Mesenchymal stem cell (in vitro differentiated cells and primary cell): ENCODE measurements at regions not wholly inside any gene's neighbourhood (a gene's known extent, or its start where the extent isn't known, plus 50 kb on each side); places are given as distances from the start of the nearest gene placed in this dataset.
"Not testable (repeated sequence)": the region's sequence is repeated elsewhere in the genome, so short reads cannot be mapped to it uniquely, and the experiment has no call there.

Source experiments
- DNase-seq: peaks from one replicate; pipeline ENCODE4 v3.0.0-alpha.2; 2013
- H2AFZ ChIP-seq: one replicate; pipeline ENCODE4 v1.6.1; 2013; ENCODE audit warnings: low read depth, mild to moderate bottlenecking, control low read depth, inconsistent platforms, low read length, moderate library complexity
- H2AK5ac ChIP-seq: 2 replicates; pipeline ENCODE4 v1.6.1; 2013; ENCODE audit warnings: low read length, moderate library complexity, mild to moderate bottlenecking, inconsistent platforms; ENCODE audit not compliant: severe bottlenecking
- H2BK120ac ChIP-seq: one replicate; pipeline ENCODE4 v1.6.1; 2013; ENCODE audit warnings: low read depth, mild to moderate bottlenecking, inconsistent platforms, low read length, moderate library complexity
- H2BK12ac ChIP-seq, 2 experiments: one replicate each; pipeline ENCODE4 v1.6.1; 2013; ENCODE audit warnings: inconsistent platforms in 2 of 2, low read length in 2 of 2, mild to moderate bottlenecking in 2 of 2, moderate library complexity in 2 of 2, control low read depth in 1 of 2
- H2BK15ac ChIP-seq: one replicate; pipeline ENCODE4 v1.6.1; 2013; ENCODE audit warnings: mild to moderate bottlenecking, low read depth, inconsistent platforms; ENCODE audit not compliant: poor library complexity, severe bottlenecking
- H2BK5ac ChIP-seq: 2 replicates; pipeline ENCODE4 v1.6.1; 2013; ENCODE audit warnings: low read depth, mild to moderate bottlenecking, low read length, control low read depth, inconsistent platforms; ENCODE audit not compliant: poor library complexity, severe bottlenecking
- H3K14ac ChIP-seq, 2 experiments: one replicate each; pipeline ENCODE4 v1.6.1; 2013; ENCODE audit warnings: inconsistent platforms in 2 of 2, low read length in 2 of 2, control low read depth in 1 of 2, mild to moderate bottlenecking in 1 of 2, moderate library complexity in 1 of 2
- H3K18ac ChIP-seq, 2 experiments: one replicate each; pipeline ENCODE4 v1.6.1; 2013; ENCODE audit warnings: inconsistent platforms in 2 of 2, low read length in 2 of 2, control low read depth in 1 of 2, low read depth in 1 of 2, mild to moderate bottlenecking in 1 of 2
- H3K23ac ChIP-seq, 2 experiments: one replicate each; pipeline ENCODE4 v1.6.1; 2013; ENCODE audit warnings: inconsistent platforms in 2 of 2, low read length in 2 of 2, mild to moderate bottlenecking in 2 of 2, moderate library complexity in 2 of 2, control low read depth in 1 of 2
- H3K27ac ChIP-seq: 2 replicates; pipeline ENCODE4 v1.5.1; 2013; ENCODE audit warnings: mild to moderate bottlenecking, moderate library complexity, low read length, control low read depth, inconsistent platforms; ENCODE audit not compliant: poor library complexity, severe bottlenecking
- H3K27me3 ChIP-seq, 2 experiments: 2 replicates each; pipeline versions ENCODE4 v1.6.1 to v1.7.0; 2013; ENCODE audit warnings: low read length in 2 of 2, mild to moderate bottlenecking in 2 of 2, moderate library complexity in 2 of 2, control low read depth in 1 of 2, inconsistent platforms in 1 of 2; ENCODE audit not compliant: control insufficient read depth in 1 of 2, insufficient read depth in 1 of 2
- H3K36me3 ChIP-seq, 2 experiments: 2 replicates each; pipeline versions ENCODE4 v1.6.1 to v1.7.0; 2013; ENCODE audit warnings: low read length in 2 of 2, control low read depth in 1 of 2, inconsistent platforms in 1 of 2, low read depth in 1 of 2, mild to moderate bottlenecking in 1 of 2; ENCODE audit not compliant: insufficient read depth in 2 of 2, control insufficient read depth in 1 of 2
- H3K4ac ChIP-seq, 2 experiments: one replicate each; pipeline ENCODE4 v1.6.1; 2013; ENCODE audit warnings: inconsistent platforms in 2 of 2, low read length in 2 of 2, mild to moderate bottlenecking in 2 of 2, moderate library complexity in 2 of 2, control low read depth in 1 of 2, low read depth in 1 of 2
- H3K4me1 ChIP-seq: 2 replicates; pipeline ENCODE4 v1.6.1; 2013; ENCODE audit warnings: low read depth, low read length, control low read depth; ENCODE audit not compliant: control insufficient read depth, insufficient read depth
- H3K4me2 ChIP-seq: 2 replicates; pipeline ENCODE4 v1.6.1; 2013; ENCODE audit warnings: low read length, mild to moderate bottlenecking, inconsistent platforms; ENCODE audit not compliant: poor library complexity, severe bottlenecking
- H3K4me3 ChIP-seq, 2 experiments: 2 replicates each; pipeline versions ENCODE4 v1.5.1 to v1.7.0; 2013; ENCODE audit warnings: low read length in 2 of 2, mild to moderate bottlenecking in 2 of 2, control low read depth in 1 of 2, low read depth in 1 of 2; ENCODE audit not compliant: insufficient read depth in 1 of 2
- H3K79me1 ChIP-seq: replicated peaks from 2 replicates; pipeline ENCODE4 v1.6.1; 2013; ENCODE audit warnings: mild to moderate bottlenecking, control low read depth, low read length, inconsistent platforms; ENCODE audit not compliant: poor library complexity, severe bottlenecking
- H3K9ac ChIP-seq: 2 replicates; pipeline ENCODE4 v1.7.0; 2013; ENCODE audit warnings: mild to moderate bottlenecking, low read length, moderate library complexity
- H3K9me3 ChIP-seq: 2 replicates; pipeline ENCODE4 v1.7.0; 2013; ENCODE audit warnings: mild to moderate bottlenecking, low read length; ENCODE audit not compliant: control insufficient read depth
- H4K8ac ChIP-seq: one replicate; pipeline ENCODE4 v1.6.1; 2013; ENCODE audit warnings: inconsistent platforms, mild to moderate bottlenecking, low read length, moderate library complexity
- H4K91ac ChIP-seq: one replicate; pipeline ENCODE4 v1.6.1; 2013; ENCODE audit warnings: mild to moderate bottlenecking, low read length, inconsistent platforms
- WGBS: methylation state at CpG from one replicate; pipeline ENCODE4 v1.1.7; 2013; ENCODE audit warnings: mixed read lengths; 5-methylcytosine and 5-hydroxymethylcytosine counted together

DNA sequence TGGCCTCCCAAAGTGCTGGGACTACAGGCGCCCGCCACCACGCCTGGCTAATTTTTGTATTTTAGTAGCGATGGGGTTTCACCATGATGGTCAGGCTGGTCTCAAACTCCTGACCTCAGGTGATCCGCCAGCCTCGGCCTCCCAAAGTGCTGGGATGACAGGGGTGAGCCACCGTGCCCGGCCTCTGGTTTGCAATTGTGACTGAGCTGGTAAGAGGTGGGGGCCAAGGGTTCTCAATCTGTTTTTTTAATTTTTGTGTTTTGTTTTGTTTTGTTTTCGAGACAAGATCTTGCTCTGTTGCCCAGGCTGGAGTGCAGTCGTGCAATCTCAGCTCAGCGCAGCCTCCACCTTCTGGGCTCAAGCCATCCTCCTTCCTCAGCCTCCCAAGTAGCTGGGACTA is 196.2 kb downstream of the CRLF2 start:
- not testable (repeated sequence) for DNase-seq, H2BK120ac ChIP-seq, H2BK15ac ChIP-seq, H4K91ac ChIP-seq, H3K27ac ChIP-seq, H2AFZ ChIP-seq, H3K23ac ChIP-seq, H3K9me3 ChIP-seq, H3K4ac ChIP-seq, H3K27me3 ChIP-seq, H3K36me3 ChIP-seq, H3K18ac ChIP-seq, H3K14ac ChIP-seq, H3K4me1 ChIP-seq, H2AK5ac ChIP-seq, H2BK12ac ChIP-seq, H4K8ac ChIP-seq, H3K4me2 ChIP-seq, H3K4me3 ChIP-seq, H3K9ac ChIP-seq, H3K79me1 ChIP-seq, H2BK5ac ChIP-seq
- WGBS: 87% methylated on average over 11 of the region's 11 CpGs

DNA sequence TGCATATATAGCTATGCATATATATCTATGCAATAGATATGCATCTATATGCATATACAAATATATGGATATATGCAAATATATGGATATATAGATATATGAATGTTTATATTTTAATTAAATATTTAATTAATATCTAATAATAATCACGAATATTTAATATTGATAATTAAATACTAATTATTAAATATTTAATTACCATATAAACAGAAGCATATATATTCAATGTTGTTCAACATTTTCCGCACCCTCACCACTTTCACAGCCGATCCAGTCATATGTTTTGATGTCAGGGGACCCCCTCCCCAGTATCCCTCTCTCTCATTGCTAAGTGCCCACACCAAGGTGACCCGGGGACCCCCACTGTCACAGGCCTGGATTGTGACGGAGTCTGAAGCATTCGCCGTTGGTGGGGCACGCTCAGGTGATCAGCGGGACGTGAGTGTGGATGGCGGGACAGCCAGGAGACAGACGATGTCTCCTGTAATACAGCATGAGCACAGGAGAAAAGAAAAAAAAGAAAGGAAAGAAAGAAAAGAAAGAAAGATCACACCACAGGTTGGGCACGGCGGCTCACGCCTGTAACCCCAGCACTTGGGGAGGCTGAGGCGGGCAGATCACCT is 199.7 kb downstream of the CRLF2 start:
- no peak overlapping the region for H3K18ac ChIP-seq
- no peak for DNase-seq
- no peaks in the 10 kb centered on the region for H3K4me1 ChIP-seq
- no peak overlapping the region for H3K27ac ChIP-seq
- H3K4me3 ChIP-seq: no peak overlapping the region
- no peak overlapping the region for H3K9ac ChIP-seq
- H3K9me3 ChIP-seq: no peaks in the 10 kb centered on the region
- no peak overlapping the region for H3K4ac ChIP-seq
- no peak overlapping the region for H2BK5ac ChIP-seq
- H3K27me3 ChIP-seq: no peaks in the 10 kb centered on the region
- H2BK12ac ChIP-seq: no peak overlapping the region
- H2BK15ac ChIP-seq: no peak overlapping the region
- H3K14ac ChIP-seq: no peak overlapping the region
- H2BK120ac ChIP-seq: no peak overlapping the region
- no peak overlapping the region for H4K8ac ChIP-seq
- H3K79me1 ChIP-seq: no peaks in the 10 kb centered on the region
- H2AK5ac ChIP-seq: no peak overlapping the region
- no peaks in the 10 kb centered on the region for H3K36me3 ChIP-seq
- H3K4me2 ChIP-seq: no peak overlapping the region
- H2AFZ ChIP-seq: no peak overlapping the region
- 84% methylated on average over 15 of the region's 16 CpGs for WGBS
- H4K91ac ChIP-seq: no peak overlapping the region
- no peak overlapping the region for H3K23ac ChIP-seq

DNA sequence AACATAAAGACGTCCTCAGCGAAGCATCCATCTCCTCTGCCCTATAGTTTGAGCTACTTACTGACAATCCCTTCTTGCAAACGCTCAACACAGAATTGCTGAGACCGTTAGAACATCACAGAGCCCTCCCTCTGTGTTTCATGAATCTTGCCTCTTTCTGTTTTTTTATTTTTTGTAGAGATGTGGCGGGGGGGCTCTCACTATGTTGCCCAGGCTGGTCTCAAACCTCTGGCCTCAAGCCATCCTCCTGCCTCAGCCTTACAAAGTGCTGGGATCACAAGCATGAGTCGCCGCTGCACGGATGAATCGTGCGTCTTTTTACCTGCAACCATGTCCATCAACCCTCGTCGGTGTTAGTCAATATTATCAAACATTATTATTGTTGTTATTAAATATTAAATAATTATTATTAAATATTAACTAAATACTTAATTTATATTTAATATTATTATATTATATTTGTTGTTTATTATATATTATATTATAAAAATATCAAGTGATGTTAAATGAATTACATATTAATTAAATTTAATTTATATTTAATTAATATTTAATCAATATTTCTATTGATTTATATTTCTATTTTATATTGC is 200.7 kb downstream of the CRLF2 start:
- Histone ChIP-seq H3K18ac (no peak overlapping the region), H2BK5ac (no peak overlapping the region), H2BK15ac (no peak overlapping the region), H3K4ac (no peak overlapping the region), H2AK5ac (no peak overlapping the region), H2AFZ (no peak overlapping the region), H3K4me3 (no peak overlapping the region), H3K4me2 (no peak overlapping the region), H3K4me1 (no peaks in the 10 kb centered on the region), H3K36me3 (no peaks in the 10 kb centered on the region), H3K27me3 (no peaks in the 10 kb centered on the region), H4K91ac (no peak overlapping the region), H3K27ac (no peak overlapping the region), H2BK120ac (no peak overlapping the region), H3K9me3 (no peaks in the 10 kb centered on the region), H3K9ac (no peak overlapping the region), H3K79me1 (no peaks in the 10 kb centered on the region), H2BK12ac (no peak overlapping the region), H3K23ac (no peak overlapping the region), H3K14ac (no peak overlapping the region), H4K8ac (no peak overlapping the region)
- DNase-seq: no peak
- WGBS: 83% methylated on average over 6 of the region's 12 CpGs

DNA sequence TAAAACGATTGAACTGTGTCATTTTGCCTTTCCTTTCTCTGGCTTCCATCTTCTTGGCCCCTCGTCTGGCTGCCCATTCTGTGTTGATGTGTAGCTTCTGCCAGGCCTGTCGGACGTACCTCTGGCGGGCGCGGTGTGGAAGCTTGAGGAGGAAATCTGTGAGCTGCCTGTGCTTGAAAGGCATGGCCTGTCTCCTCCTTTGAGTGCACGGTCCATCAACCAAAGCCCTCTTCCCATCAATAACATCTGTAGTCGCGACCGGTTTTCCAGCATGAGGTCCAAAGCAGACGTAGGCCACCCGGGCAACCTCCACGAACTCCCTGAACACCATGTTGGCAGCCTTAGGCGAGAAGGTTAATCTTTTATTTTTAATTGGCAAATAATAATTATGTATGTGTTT is 202.7 kb downstream of the CRLF2 start:
- H3K23ac ChIP-seq: no peak overlapping the region
- no peak overlapping the region for H3K9ac ChIP-seq
- H2BK120ac ChIP-seq: no peak overlapping the region
- no peak overlapping the region for H3K4me2 ChIP-seq
- H3K4ac ChIP-seq: no peak overlapping the region
- H3K14ac ChIP-seq: no peak overlapping the region
- no peaks in the 10 kb centered on the region for H3K9me3 ChIP-seq
- H3K27ac ChIP-seq: no peak overlapping the region
- no peaks in the 10 kb centered on the region for H3K27me3 ChIP-seq
- no peaks in the 10 kb centered on the region for H3K4me1 ChIP-seq
- no peak overlapping the region for H2BK5ac ChIP-seq
- no peak overlapping the region for H3K4me3 ChIP-seq
- H3K18ac ChIP-seq: no peak overlapping the region
- no peak overlapping the region for H2BK15ac ChIP-seq
- no peak overlapping the region for H2AFZ ChIP-seq
- H2AK5ac ChIP-seq: no peak overlapping the region
- no peak overlapping the region for H2BK12ac ChIP-seq
- H4K91ac ChIP-seq: no peak overlapping the region
- no peaks in the 10 kb centered on the region for H3K36me3 ChIP-seq
- no peak for DNase-seq
- no peak overlapping the region for H4K8ac ChIP-seq
- H3K79me1 ChIP-seq: no peaks in the 10 kb centered on the region
- WGBS: 89% methylated on average over 15 of the region's 15 CpGs
